ENCODE measurements at regions not wholly inside any gene's neighbourhood (a gene's known extent, or its start where the extent isn't known, plus 50 kb on each side); places are given as distances from the start of the nearest gene placed in this dataset.

- no peak for TF ChIP-seq ZBTB33 (IDR thresholded peaks at IDR 0.05)
Observed at GRCh38 chr4:103429283-103429682, 231.1 kb upstream of the CENPE start (continued).

GRCh38 chr4:103425406-103425805, 227.3 kb upstream of the CENPE start:
- FAIRE-seq, result no peak
- Histone ChIP-seq H3K4me3 (no peak overlapping the region), H3K27ac (ENCODE audit: control insufficient read depth, insufficient read depth) (no peak overlapping the region), H3K4me2 (ENCODE audit: control insufficient read depth, insufficient read depth) (no peak overlapping the region), H3K79me2 (ENCODE audit: control insufficient read depth, insufficient read depth, low read length) (no peaks in the 10 kb centered on the region), H3K9ac (ENCODE audit: control insufficient read depth, insufficient read depth, low read length) (no peak overlapping the region), H3K4me1 (ENCODE audit: control insufficient read depth, insufficient read depth, low read length) (no peaks in the 10 kb centered on the region), H2AFZ (ENCODE audit: control insufficient read depth, low read depth, low read length) (no peak overlapping the region), H3K36me3 (ENCODE audit: control insufficient read depth in 2 of 2, insufficient read depth in 2 of 2, low read length in 1 of 2) (no peaks in the 10 kb centered on the region), H4K20me1 (ENCODE audit: control insufficient read depth, insufficient read depth) (no peaks in the 10 kb centered on the region), H3K9me3 (replicated peaks; ENCODE audit: control insufficient read depth, insufficient read depth, low read length) (no peaks in the 10 kb centered on the region), H3K27me3 (replicated peaks in 1 of 2; ENCODE audit: control insufficient read depth in 2 of 2, insufficient read depth in 2 of 2, low read length in 1 of 2) (no peaks in the 10 kb centered on the region)
- WGBS (ENCODE audit: insufficient coverage, insufficient replicate concordance, low lambda C conversion rate, missing lambda C conversion rate), result 54% methylated on average over 1 of the region's 1 CpG
- no TSS peak for BruUV-seq (replicated peaks)
- ChIA-PET RAD21 (ENCODE audit: unreplicated experiment) (no interaction called here), SMC1A (ENCODE audit: uncharacterized antibody, unreplicated experiment) (no interaction called here), POLR2A (no interaction called here), CTCF (no interaction called here)
- intact Hi-C loops (cut with micrococcal nuclease; ENCODE audit: unreplicated experiment) (loop anchor here (5.0 kb wide), 1 partner anchor 507 kb away; no protein-coding TSS in a partner anchor), in situ Hi-C loops (cut with MboI) (no loop called here)
- DNase-seq (ENCODE audit: low read depth, low spot score), result no peak
- no peak for ATAC-seq
- TF ChIP-seq CREB1 (IDR thresholded peaks at IDR 0.05; ENCODE audit: low read depth) (no peak), ASH2L (IDR thresholded peaks at IDR 0.05; ENCODE audit: borderline replicate concordance, low read depth) (no peak), SMAD5 (IDR thresholded peaks at IDR 0.05; ENCODE audit: low read depth) (no peak), POLR2AphosphoS2 (IDR thresholded peaks at IDR 0.05; ENCODE audit: low read depth, low read length) (no peak), SIN3A (IDR thresholded peaks at IDR 0.05; ENCODE audit: low read depth, low read length) (no peak), STAT3 (IDR thresholded peaks at IDR 0.05; ENCODE audit: low read depth, low read length) (no peak), TCF3 (IDR thresholded peaks at IDR 0.05; ENCODE audit: borderline replicate concordance, insufficient read depth, low read depth, low read length) (no peak), SPI1 (IDR thresholded peaks at IDR 0.05; ENCODE audit: borderline replicate concordance, insufficient read depth, low read depth, low read length) (no peak), EGR1 (IDR thresholded peaks at IDR 0.05; ENCODE audit: borderline replicate concordance in 1 of 2, low read depth in 2 of 2, low read length in 2 of 2) (no peak), MTA3 (IDR thresholded peaks at IDR 0.05; ENCODE audit: borderline replicate concordance, low read length) (no peak)
- TF ChIP-seq, protein P1, sequence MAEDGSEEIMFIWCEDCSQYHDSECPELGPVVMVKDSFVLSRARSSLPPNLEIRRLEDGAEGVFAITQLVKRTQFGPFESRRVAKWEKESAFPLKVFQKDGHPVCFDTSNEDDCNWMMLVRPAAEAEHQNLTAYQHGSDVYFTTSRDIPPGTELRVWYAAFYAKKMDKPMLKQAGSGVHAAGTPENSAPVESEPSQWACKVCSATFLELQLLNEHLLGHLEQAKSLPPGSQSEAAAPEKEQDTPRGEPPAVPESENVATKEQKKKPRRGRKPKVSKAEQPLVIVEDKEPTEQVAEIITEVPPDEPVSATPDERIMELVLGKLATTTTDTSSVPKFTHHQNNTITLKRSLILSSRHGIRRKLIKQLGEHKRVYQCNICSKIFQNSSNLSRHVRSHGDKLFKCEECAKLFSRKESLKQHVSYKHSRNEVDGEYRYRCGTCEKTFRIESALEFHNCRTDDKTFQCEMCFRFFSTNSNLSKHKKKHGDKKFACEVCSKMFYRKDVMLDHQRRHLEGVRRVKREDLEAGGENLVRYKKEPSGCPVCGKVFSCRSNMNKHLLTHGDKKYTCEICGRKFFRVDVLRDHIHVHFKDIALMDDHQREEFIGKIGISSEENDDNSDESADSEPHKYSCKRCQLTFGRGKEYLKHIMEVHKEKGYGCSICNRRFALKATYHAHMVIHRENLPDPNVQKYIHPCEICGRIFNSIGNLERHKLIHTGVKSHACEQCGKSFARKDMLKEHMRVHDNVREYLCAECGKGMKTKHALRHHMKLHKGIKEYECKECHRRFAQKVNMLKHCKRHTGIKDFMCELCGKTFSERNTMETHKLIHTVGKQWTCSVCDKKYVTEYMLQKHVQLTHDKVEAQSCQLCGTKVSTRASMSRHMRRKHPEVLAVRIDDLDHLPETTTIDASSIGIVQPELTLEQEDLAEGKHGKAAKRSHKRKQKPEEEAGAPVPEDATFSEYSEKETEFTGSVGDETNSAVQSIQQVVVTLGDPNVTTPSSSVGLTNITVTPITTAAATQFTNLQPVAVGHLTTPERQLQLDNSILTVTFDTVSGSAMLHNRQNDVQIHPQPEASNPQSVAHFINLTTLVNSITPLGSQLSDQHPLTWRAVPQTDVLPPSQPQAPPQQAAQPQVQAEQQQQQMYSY (CRISPR knock-in tag; IDR thresholded peaks at IDR 0.05), result no peak
- TF ChIP-seq, protein P2, sequence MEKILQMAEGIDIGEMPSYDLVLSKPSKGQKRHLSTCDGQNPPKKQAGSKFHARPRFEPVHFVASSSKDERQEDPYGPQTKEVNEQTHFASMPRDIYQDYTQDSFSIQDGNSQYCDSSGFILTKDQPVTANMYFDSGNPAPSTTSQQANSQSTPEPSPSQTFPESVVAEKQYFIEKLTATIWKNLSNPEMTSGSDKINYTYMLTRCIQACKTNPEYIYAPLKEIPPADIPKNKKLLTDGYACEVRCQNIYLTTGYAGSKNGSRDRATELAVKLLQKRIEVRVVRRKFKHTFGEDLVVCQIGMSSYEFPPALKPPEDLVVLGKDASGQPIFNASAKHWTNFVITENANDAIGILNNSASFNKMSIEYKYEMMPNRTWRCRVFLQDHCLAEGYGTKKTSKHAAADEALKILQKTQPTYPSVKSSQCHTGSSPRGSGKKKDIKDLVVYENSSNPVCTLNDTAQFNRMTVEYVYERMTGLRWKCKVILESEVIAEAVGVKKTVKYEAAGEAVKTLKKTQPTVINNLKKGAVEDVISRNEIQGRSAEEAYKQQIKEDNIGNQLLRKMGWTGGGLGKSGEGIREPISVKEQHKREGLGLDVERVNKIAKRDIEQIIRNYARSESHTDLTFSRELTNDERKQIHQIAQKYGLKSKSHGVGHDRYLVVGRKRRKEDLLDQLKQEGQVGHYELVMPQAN (conservative IDR thresholded peaks at IDR 0.05), result no peak
- TF ChIP-seq, protein P3, sequence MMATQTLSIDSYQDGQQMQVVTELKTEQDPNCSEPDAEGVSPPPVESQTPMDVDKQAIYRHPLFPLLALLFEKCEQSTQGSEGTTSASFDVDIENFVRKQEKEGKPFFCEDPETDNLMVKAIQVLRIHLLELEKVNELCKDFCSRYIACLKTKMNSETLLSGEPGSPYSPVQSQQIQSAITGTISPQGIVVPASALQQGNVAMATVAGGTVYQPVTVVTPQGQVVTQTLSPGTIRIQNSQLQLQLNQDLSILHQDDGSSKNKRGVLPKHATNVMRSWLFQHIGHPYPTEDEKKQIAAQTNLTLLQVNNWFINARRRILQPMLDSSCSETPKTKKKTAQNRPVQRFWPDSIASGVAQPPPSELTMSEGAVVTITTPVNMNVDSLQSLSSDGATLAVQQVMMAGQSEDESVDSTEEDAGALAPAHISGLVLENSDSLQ (IDR thresholded peaks at IDR 0.05), result no peak

Data from GM12878 (cell line).